SU-DHL-6 (cell line): ENCODE measurements at regions not wholly inside any gene's neighbourhood (a gene's known extent, or its start where the extent isn't known, plus 50 kb on each side); places are given as distances from the start of the nearest gene placed in this dataset.

Experiments
- H2AFZ ChIP-seq: fragments of 200-600 bp; sonication (generic); 2 replicates; pipeline ENCODE4 v1.6.1; 2014; ENCODE audit warnings: low read depth, mild to moderate bottlenecking, moderate library complexity, mixed read lengths, antibody characterized with exemption, low read length; ENCODE audit not compliant: severe bottlenecking
- H3F3A ChIP-seq: fragments of 200-600 bp; shearing (Covaris generic); 2 replicates; pipeline ENCODE4 v1.6.0; 2016; ENCODE audit warnings: antibody characterized with exemption, mild to moderate bottlenecking; ENCODE audit not compliant: insufficient read depth
- H3K27ac ChIP-seq: fragments of 200-600 bp; sonication (generic); 2 replicates; pipeline ENCODE4 v1.5.1; 2016; ENCODE audit warnings: low read depth, mild to moderate bottlenecking, low read length, moderate library complexity, mixed read lengths
- H3K27me3 ChIP-seq: fragments of 200-600 bp; sonication (generic), shearing (Covaris generic); 2 replicates; pipeline ENCODE4 v1.6.0; 2014; ENCODE audit warnings: mild to moderate bottlenecking, low read length
- H3K36me3 ChIP-seq: fragments of 200-600 bp; sonication (generic); 2 replicates; pipeline ENCODE4 v1.6.1; 2014; ENCODE audit warnings: mild to moderate bottlenecking, low read length, mixed read lengths
- H3K4me2 ChIP-seq: fragments of 300-600, 200-600 bp; shearing (Covaris generic), sonication (generic); 2 replicates; pipeline ENCODE4 v1.6.0; 2014; ENCODE audit warnings: low read length, low read depth, mild to moderate bottlenecking; ENCODE audit not compliant: poor library complexity, severe bottlenecking
- H3K4me3 ChIP-seq: fragments of 200-600 bp; sonication (generic); 2 replicates; pipeline ENCODE4 v1.5.1; 2014; ENCODE audit warnings: antibody characterized with exemption, low read length, mild to moderate bottlenecking, mixed read lengths; ENCODE audit not compliant: insufficient read depth, poor library complexity, severe bottlenecking
- H3K79me2 ChIP-seq: fragments of 200-600 bp; sonication (generic); 2 replicates; pipeline ENCODE4 v1.6.1; 2014; ENCODE audit warnings: mild to moderate bottlenecking, low read length, moderate library complexity; ENCODE audit not compliant: insufficient read depth
- H3K9ac ChIP-seq: fragments of 200-600 bp; sonication (generic); 2 replicates; pipeline ENCODE4 v1.7.0; 2014; ENCODE audit warnings: mild to moderate bottlenecking, low read length
- H3K9me2 ChIP-seq: fragments of 200-600 bp; sonication (generic); replicated peaks from 2 replicates; pipeline ENCODE4 v1.6.1; 2014; ENCODE audit warnings: low read length; ENCODE audit not compliant: insufficient read depth
- H3K9me3 ChIP-seq: fragments of 200-600 bp; sonication (generic); 2 replicates; pipeline ENCODE4 v1.6.1; 2014; ENCODE audit warnings: low read length, mixed read lengths; ENCODE audit not compliant: insufficient read depth
- H4K20me1 ChIP-seq: fragments of 200-600 bp; sonication (generic); 2 replicates; pipeline ENCODE4 v1.6.1; 2014; ENCODE audit warnings: low read depth, mild to moderate bottlenecking, antibody characterized with exemption, low read length, moderate library complexity, mixed read lengths
- EZH2phosphoT487 ChIP-seq: fragments of 200-600 bp; sonication (generic), shearing (Covaris generic); conservative IDR thresholded peaks from 2 replicates; pipeline ENCODE4 v1.6.1; 2018; ENCODE audit warnings: mild to moderate bottlenecking, antibody characterized with exemption, low read length, moderate library complexity, mixed read lengths
- TF ChIP-seq, protein P1 (sequence below): fragments of 200-600 bp; sonication (generic); IDR thresholded peaks from one replicate; pipeline ENCODE4 v1.5.1; 2017; ENCODE audit warnings: antibody characterized with exemption, mild to moderate bottlenecking, low read length, moderate library complexity; ENCODE audit not compliant: insufficient read depth, poor library complexity, severe bottlenecking

- no peaks in the 10 kb centered on the region for H3K36me3 ChIP-seq
- H3K4me2 ChIP-seq, result no peak overlapping the region
- H3K27me3 ChIP-seq, result no peaks in the 10 kb centered on the region
- H3K27ac ChIP-seq, result no peak overlapping the region
- no peak for TF ChIP-seq EZH2phosphoT487
- TF ChIP-seq, protein P1, sequence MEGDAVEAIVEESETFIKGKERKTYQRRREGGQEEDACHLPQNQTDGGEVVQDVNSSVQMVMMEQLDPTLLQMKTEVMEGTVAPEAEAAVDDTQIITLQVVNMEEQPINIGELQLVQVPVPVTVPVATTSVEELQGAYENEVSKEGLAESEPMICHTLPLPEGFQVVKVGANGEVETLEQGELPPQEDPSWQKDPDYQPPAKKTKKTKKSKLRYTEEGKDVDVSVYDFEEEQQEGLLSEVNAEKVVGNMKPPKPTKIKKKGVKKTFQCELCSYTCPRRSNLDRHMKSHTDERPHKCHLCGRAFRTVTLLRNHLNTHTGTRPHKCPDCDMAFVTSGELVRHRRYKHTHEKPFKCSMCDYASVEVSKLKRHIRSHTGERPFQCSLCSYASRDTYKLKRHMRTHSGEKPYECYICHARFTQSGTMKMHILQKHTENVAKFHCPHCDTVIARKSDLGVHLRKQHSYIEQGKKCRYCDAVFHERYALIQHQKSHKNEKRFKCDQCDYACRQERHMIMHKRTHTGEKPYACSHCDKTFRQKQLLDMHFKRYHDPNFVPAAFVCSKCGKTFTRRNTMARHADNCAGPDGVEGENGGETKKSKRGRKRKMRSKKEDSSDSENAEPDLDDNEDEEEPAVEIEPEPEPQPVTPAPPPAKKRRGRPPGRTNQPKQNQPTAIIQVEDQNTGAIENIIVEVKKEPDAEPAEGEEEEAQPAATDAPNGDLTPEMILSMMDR, result no peak
- no peaks in the 10 kb centered on the region for H3K79me2 ChIP-seq
- no peaks in the 10 kb centered on the region for H4K20me1 ChIP-seq
- H2AFZ ChIP-seq, result no peak overlapping the region
- no peak overlapping the region for H3K4me3 ChIP-seq
- H3F3A ChIP-seq, result no peaks in the 10 kb centered on the region
- no peaks in the 10 kb centered on the region for H3K9me3 ChIP-seq
- H3K9ac ChIP-seq, result no peak overlapping the region
- H3K9me2 ChIP-seq, result no peaks in the 10 kb centered on the region
Measured at GRCh38 chr15:62474771-62475124, 309.7 kb upstream of the C2CD4B start.

DNA sequence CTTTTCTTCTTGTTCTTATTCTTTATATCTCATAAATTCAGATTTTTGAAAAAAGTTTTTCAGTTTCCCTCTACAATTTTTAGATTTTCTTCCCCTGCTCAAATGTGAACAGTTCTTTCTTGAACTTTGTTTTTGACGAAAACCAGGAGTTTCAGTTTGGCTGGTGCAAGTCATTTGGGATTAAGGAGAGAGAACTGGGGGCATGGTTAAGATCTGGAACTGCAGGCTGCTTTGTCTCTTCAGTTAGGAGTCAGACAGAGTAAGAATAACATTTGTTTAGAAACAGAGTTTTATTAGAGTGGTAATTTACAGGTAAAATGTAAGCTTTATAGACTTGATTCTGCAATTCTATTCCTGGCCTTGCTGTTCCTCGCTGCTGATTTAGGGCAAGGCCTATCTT is 310.5 kb upstream of the C2CD4B start:
- no peak for TF ChIP-seq EZH2phosphoT487
- TF ChIP-seq, protein P1, result no peak
- H3K4me3 ChIP-seq, result no peak overlapping the region
- H3K9ac ChIP-seq, result no peak overlapping the region
- H3K4me2 ChIP-seq, result no peak overlapping the region
- no peaks in the 10 kb centered on the region for H4K20me1 ChIP-seq
- no peaks in the 10 kb centered on the region for H3K9me2 ChIP-seq
- no peaks in the 10 kb centered on the region for H3K9me3 ChIP-seq
- H3K27ac ChIP-seq, result no peak overlapping the region
- H3F3A ChIP-seq, result no peaks in the 10 kb centered on the region
- no peak overlapping the region for H2AFZ ChIP-seq
- H3K36me3 ChIP-seq, result no peaks in the 10 kb centered on the region
- H3K27me3 ChIP-seq, result no peaks in the 10 kb centered on the region
- no peaks in the 10 kb centered on the region for H3K79me2 ChIP-seq

- Histone ChIP-seq H4K20me1 (no peaks in the 10 kb centered on the region), H3K79me2 (no peaks in the 10 kb centered on the region), H3K27ac (no peak overlapping the region), H3K9me3 (no peaks in the 10 kb centered on the region), H2AFZ (no peak overlapping the region), H3K9ac (no peak overlapping the region), H3F3A (no peaks in the 10 kb centered on the region), H3K27me3 (no peaks in the 10 kb centered on the region), H3K4me3 (no peak overlapping the region), H3K4me2 (no peak overlapping the region), H3K36me3 (no peaks in the 10 kb centered on the region), H3K9me2 (no peaks in the 10 kb centered on the region)
- TF ChIP-seq, protein P1, result no peak
- TF ChIP-seq EZH2phosphoT487, result no peak
Measured at GRCh38 chr15:62476163-62476562, 311.1 kb upstream of the C2CD4B start.

- H3K27ac ChIP-seq, result no peak overlapping the region
- H3K9me3 ChIP-seq, result no peaks in the 10 kb centered on the region
- no peak overlapping the region for H3K9ac ChIP-seq
- no peak overlapping the region for H3K4me3 ChIP-seq
- no peaks in the 10 kb centered on the region for H3K27me3 ChIP-seq
- no peaks in the 10 kb centered on the region for H3K36me3 ChIP-seq
- H4K20me1 ChIP-seq, result no peaks in the 10 kb centered on the region
- H3K4me2 ChIP-seq, result no peak overlapping the region
- TF ChIP-seq, protein P1, result no peak
- no peak for TF ChIP-seq EZH2phosphoT487
- no peaks in the 10 kb centered on the region for H3K79me2 ChIP-seq
- H2AFZ ChIP-seq, result no peak overlapping the region
- no peaks in the 10 kb centered on the region for H3F3A ChIP-seq
- no peaks in the 10 kb centered on the region for H3K9me2 ChIP-seq
Measured at GRCh38 chr15:62477929-62478328, 312.8 kb upstream of the C2CD4B start.
